Activated CD4-positive, alpha-beta T cell treated with anti-CD3 and anti-CD28 coated beads, Interleukin-2, amount 10 ng/mL, durations not matched to agents 7 days and 5 days (primary cell): ENCODE measurements at regions not wholly inside any gene's neighbourhood (a gene's known extent, or its start where the extent isn't known, plus 50 kb on each side); places are given as distances from the start of the nearest gene placed in this dataset.
"Not testable (repeated sequence)": the region's sequence is repeated elsewhere in the genome, so short reads cannot be mapped to it uniquely, and the experiment has no call there.

Experiments
- CTCF ChIA-PET: fragments of 350-600 bp; sonication (Branson Sonifier 250); formaldehyde crosslinking; loops from one replicate; lab custom pipeline; 2021; ENCODE audit warnings: antibody characterized with exemption; lab: Charles Lee
- POLR2A ChIA-PET: fragments of 350-600 bp; sonication (Branson Sonifier 250); formaldehyde crosslinking; loops from one replicate; lab custom pipeline; 2021; ENCODE audit warnings: antibody characterized with exemption; lab: Charles Lee
- DNase-seq: peaks from one replicate; pipeline ENCODE4 v3.0.0-alpha.2; 2020
- H3K27ac Mint-ChIP-seq: one replicate; pipeline ENCODE4 v1.8.0; 2021; ENCODE audit warnings: mild to moderate bottlenecking, moderate library complexity, mixed read lengths
- H3K27me3 Mint-ChIP-seq: one replicate; pipeline ENCODE4 v1.8.0; 2021; ENCODE audit warnings: mixed read lengths
- H3K36me3 Mint-ChIP-seq: one replicate; pipeline ENCODE4 v1.8.0; 2021; ENCODE audit warnings: low read depth, mixed read lengths
- H3K4me1 Mint-ChIP-seq: one replicate; pipeline ENCODE4 v1.8.0; 2021; ENCODE audit warnings: mixed read lengths
- H3K4me3 Mint-ChIP-seq: one replicate; pipeline ENCODE4 v1.8.0; 2021; ENCODE audit warnings: mild to moderate bottlenecking, moderate library complexity, mixed read lengths
- H3K9me3 Mint-ChIP-seq: one replicate; pipeline ENCODE4 v1.8.0; 2021; ENCODE audit warnings: mixed read lengths

DNA sequence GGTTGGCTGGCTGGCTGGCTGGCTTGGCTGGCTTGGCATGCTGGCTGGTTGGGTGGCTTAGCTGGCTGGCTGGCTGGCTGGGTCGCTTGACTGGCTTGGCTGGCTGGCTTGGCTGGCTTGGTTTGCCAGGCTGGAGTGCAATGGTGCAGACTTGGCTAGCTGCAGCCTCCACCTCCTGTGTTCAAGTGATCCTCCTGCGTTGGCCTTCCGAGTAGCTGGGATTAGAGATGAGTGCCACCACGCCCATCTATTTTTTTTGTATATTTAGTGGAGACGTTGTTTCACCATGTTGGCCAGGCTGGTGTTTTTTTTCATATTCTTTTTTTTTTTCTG is 2809.5 kb downstream of the RPIA start:
- H3K27me3 Mint-ChIP-seq, H3K9me3 Mint-ChIP-seq, H3K27ac Mint-ChIP-seq, H3K4me1 Mint-ChIP-seq, DNase-seq, H3K36me3 Mint-ChIP-seq, POLR2A ChIA-PET, H3K4me3 Mint-ChIP-seq: not testable (repeated sequence)
- CTCF ChIA-PET, result interaction anchor here (0.8 kb wide), 1 partner anchor 1457 kb away, joined by 3 read pairs; no protein-coding TSS in a partner anchor

GRCh38 chr2:91501481-91502080 is 2810.1 kb downstream of the RPIA start:
- not testable (repeated sequence) for H3K9me3 Mint-ChIP-seq, H3K36me3 Mint-ChIP-seq, H3K4me1 Mint-ChIP-seq

DNA sequence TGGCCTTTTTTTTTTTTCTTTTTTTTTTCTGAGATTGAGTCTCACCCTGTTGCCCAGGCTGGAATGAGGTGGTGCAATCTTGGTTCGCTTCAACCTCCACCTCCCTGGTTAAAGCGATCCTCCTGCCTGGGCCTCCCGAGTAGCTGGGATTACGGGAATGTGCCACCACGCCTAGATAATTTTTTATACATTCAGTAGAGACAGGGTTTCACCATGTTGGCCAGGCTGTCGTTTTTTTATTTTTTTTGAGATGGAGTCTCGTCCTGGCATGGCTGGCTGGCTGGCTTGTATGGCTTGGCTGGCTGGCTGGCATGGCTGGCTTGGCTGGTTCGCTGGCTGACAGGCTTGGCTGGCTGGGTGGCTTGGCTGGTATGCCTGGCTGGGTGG is 2812.1 kb downstream of the RPIA start:
- DNase-seq, CTCF ChIA-PET, POLR2A ChIA-PET, H3K27ac Mint-ChIP-seq, H3K9me3 Mint-ChIP-seq, H3K36me3 Mint-ChIP-seq, H3K27me3 Mint-ChIP-seq, H3K4me1 Mint-ChIP-seq, H3K4me3 Mint-ChIP-seq: not testable (repeated sequence)

More at GRCh38 chr2:91501481-91502080, 2810.1 kb downstream of the RPIA start:
- H3K4me3 Mint-ChIP-seq, POLR2A ChIA-PET, H3K27me3 Mint-ChIP-seq, H3K27ac Mint-ChIP-seq, CTCF ChIA-PET, DNase-seq: not testable (repeated sequence)

GRCh38 chr2:91503959-91504741 is 2812.7 kb downstream of the RPIA start:
- H3K27me3 Mint-ChIP-seq, DNase-seq, POLR2A ChIA-PET, H3K4me3 Mint-ChIP-seq, H3K27ac Mint-ChIP-seq, H3K4me1 Mint-ChIP-seq, H3K9me3 Mint-ChIP-seq, CTCF ChIA-PET, H3K36me3 Mint-ChIP-seq: not testable (repeated sequence)

DNA sequence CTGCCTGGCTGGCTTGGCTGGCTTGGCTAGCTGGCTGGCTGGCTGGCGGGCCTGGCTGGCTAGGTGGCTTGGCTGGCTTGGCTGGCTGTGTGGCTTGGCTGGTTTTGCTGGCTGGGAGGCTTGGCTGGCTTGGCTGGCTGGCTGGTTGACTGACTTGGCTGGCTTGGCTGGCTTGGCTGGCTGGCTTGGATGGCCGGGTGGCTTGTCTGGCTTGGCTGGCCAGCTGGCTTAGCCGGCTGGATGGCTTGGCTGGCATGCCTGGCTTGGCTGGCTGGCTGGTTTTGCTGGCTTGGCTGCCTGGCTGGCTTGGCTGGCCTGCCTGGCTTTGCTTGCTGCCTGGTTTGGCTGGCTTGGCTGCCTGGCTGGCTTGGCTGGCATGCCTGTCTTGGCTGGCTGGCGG is 2817.3 kb downstream of the RPIA start:
- H3K36me3 Mint-ChIP-seq, POLR2A ChIA-PET, H3K9me3 Mint-ChIP-seq, H3K27me3 Mint-ChIP-seq, DNase-seq, CTCF ChIA-PET, H3K27ac Mint-ChIP-seq, H3K4me1 Mint-ChIP-seq, H3K4me3 Mint-ChIP-seq: not testable (repeated sequence)

DNA sequence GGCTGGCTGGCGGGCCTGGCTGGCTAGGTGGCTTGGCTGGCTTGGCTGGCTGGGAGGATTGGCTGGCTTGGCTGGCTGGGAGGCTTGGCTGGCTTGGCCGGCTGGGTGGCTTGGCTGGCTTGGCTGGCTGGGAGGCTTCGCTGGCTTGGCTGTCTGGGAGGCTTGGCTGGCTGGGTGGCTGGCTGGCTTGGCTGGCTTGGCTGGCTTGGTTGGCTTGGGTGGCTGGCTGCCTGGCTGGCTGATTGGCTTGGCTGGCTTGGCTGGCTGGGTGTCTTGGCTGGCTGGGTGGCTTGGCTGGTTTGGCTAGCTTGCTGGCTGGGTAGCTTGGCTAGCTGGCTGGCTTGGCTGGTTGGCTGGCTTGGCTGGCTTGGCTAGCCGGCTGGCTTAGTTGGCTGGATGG is 2817.8 kb downstream of the RPIA start:
- H3K36me3 Mint-ChIP-seq, H3K27me3 Mint-ChIP-seq, H3K27ac Mint-ChIP-seq, H3K4me1 Mint-ChIP-seq, POLR2A ChIA-PET, CTCF ChIA-PET, H3K4me3 Mint-ChIP-seq, DNase-seq, H3K9me3 Mint-ChIP-seq: not testable (repeated sequence)

GRCh38 chr2:91511166-91511565 is 2819.7 kb downstream of the RPIA start:
- H3K27me3 Mint-ChIP-seq, H3K27ac Mint-ChIP-seq, H3K36me3 Mint-ChIP-seq, H3K4me3 Mint-ChIP-seq, DNase-seq, H3K4me1 Mint-ChIP-seq, H3K9me3 Mint-ChIP-seq, POLR2A ChIA-PET, CTCF ChIA-PET: not testable (repeated sequence)

GRCh38 chr2:91515966-91516365 is 2824.5 kb downstream of the RPIA start:
- CTCF ChIA-PET, H3K9me3 Mint-ChIP-seq: not testable (repeated sequence)

DNA sequence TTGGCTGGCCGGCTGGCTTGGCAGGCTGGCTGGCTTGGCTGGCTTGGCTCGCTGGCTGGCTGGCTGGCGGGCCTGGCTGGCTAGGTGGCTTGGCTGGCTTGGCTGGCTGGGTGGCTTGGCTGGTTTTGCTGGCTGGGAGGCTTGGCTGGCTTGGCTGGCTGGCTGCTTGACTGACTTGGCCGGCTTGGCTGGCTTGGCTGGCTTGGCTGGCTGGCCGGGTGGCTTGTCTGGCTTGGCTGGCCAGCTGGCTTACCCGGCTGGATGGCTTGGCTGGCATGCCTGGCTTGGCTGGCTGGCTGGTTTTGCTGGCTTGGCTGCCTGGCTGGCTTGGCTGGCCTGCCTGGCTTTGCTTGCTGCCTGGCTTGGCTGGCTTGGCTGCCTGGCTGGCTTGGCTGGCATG is 2825.2 kb downstream of the RPIA start:
- H3K36me3 Mint-ChIP-seq, H3K27ac Mint-ChIP-seq, POLR2A ChIA-PET, CTCF ChIA-PET, H3K4me3 Mint-ChIP-seq, DNase-seq, H3K27me3 Mint-ChIP-seq, H3K4me1 Mint-ChIP-seq, H3K9me3 Mint-ChIP-seq: not testable (repeated sequence)

More at GRCh38 chr2:91515966-91516365, 2824.5 kb downstream of the RPIA start:
- H3K36me3 Mint-ChIP-seq, H3K4me3 Mint-ChIP-seq, H3K27ac Mint-ChIP-seq, H3K27me3 Mint-ChIP-seq, DNase-seq, POLR2A ChIA-PET, H3K4me1 Mint-ChIP-seq: not testable (repeated sequence)

DNA sequence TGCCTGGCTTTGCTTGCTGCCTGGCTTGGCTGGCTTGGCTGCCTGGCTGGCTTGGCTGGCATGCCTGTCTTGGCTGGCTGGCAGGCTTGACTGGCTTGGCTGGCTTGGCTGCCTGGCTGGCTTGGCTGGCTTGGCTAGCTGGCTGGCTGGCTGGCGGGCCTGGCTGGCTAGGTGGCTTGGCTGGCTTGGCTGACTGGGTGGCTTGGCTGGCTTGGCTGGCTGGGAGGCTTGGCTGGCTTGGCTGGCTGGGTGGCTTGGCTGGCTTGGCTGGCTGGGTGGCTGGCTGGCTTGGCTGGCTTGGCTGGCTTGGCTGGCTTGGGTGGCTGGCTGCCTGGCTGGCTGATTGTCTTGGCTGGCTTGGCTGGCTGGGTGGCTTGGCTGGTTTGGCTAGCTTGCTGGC is 2826.4 kb downstream of the RPIA start:
- H3K27ac Mint-ChIP-seq, POLR2A ChIA-PET, H3K27me3 Mint-ChIP-seq, H3K4me3 Mint-ChIP-seq, H3K9me3 Mint-ChIP-seq, H3K36me3 Mint-ChIP-seq, CTCF ChIA-PET, DNase-seq, H3K4me1 Mint-ChIP-seq: not testable (repeated sequence)

DNA sequence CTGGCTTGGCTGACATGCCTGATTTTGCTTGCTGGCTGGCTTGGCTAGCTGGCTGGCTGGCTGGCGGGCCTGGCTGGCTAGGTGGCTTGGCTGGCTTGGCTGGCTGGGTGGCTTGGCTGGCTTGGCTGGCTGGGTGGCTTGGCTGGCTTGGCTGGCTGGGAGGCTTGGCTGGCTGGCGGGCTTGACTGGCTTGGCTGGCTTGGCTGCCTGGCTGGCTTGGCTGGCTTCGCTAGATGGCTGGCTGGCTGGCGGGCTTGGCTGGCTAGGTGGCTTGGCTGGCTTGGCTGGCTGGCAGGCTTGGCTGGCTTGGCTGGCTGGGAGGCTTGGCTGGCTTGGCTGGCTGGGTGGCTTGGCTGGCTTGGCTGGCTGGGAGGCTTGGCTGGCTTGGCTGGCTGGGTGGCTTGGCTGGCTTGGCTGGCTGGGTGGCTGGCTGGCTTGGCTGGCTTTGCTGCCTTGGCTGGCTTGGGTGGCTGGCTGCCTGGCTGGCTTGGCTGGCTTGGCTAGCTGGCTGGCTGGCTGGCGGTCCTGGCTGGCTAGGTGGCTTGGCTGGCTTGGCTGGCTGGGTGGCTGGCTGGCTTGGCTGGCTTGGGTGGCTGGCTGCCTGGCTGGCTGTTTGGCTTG is 2827.0 kb downstream of the RPIA start:
- H3K9me3 Mint-ChIP-seq, H3K4me3 Mint-ChIP-seq, H3K27me3 Mint-ChIP-seq, DNase-seq, CTCF ChIA-PET, H3K36me3 Mint-ChIP-seq, POLR2A ChIA-PET, H3K27ac Mint-ChIP-seq, H3K4me1 Mint-ChIP-seq: not testable (repeated sequence)

DNA sequence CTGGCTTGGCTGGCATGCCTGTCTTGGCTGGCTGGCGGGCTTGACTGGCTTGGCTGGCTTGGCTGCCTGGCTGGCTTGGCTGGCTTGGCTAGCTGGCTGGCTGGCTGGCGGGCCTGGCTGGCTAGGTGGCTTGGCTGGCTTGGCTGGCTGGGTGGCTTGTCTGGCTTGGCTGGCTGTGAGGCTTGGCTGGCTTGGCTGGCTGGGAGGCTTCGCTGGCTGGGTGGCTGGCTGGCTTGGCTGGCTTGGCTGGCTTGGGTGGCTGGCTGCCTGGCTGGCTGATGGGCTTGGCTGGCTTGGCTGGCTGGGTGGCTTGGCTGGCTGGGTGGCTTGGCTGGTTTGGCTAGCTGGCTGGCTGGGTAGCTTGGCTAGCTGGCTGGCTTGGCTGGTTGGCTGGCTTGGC is 2827.9 kb downstream of the RPIA start:
- H3K27ac Mint-ChIP-seq, H3K4me1 Mint-ChIP-seq, POLR2A ChIA-PET: not testable (repeated sequence)

GRCh38 chr2:91519914-91520313 is 2828.4 kb downstream of the RPIA start:
- H3K27me3 Mint-ChIP-seq, H3K9me3 Mint-ChIP-seq, POLR2A ChIA-PET, H3K4me3 Mint-ChIP-seq, CTCF ChIA-PET, DNase-seq, H3K27ac Mint-ChIP-seq, H3K4me1 Mint-ChIP-seq, H3K36me3 Mint-ChIP-seq: not testable (repeated sequence)

More for the DNA sequence above, 2827.9 kb downstream of the RPIA start:
- H3K4me3 Mint-ChIP-seq, CTCF ChIA-PET, H3K27me3 Mint-ChIP-seq, H3K9me3 Mint-ChIP-seq, DNase-seq, H3K36me3 Mint-ChIP-seq: not testable (repeated sequence)
